Loucy (cell line): ENCODE measurements at regions not wholly inside any gene's neighbourhood (a gene's known extent, or its start where the extent isn't known, plus 50 kb on each side); places are given as distances from the start of the nearest gene placed in this dataset.

ENCODE experiments used
- EZH2phosphoT487 ChIP-seq: fragments of 200-600 bp; IDR thresholded peaks from 2 replicates; pipeline ENCODE4 v1.6.1; 2018; ENCODE audit warnings: antibody characterized with exemption, mild to moderate bottlenecking, moderate library complexity, borderline replicate concordance
- TF ChIP-seq, protein P1 (sequence below): fragments of 200-600 bp; sonication (generic); conservative IDR thresholded peaks from 2 replicates; pipeline ENCODE4 v1.5.1; 2014; ENCODE audit warnings: mild to moderate bottlenecking, antibody characterized with exemption, low read length

DNA sequence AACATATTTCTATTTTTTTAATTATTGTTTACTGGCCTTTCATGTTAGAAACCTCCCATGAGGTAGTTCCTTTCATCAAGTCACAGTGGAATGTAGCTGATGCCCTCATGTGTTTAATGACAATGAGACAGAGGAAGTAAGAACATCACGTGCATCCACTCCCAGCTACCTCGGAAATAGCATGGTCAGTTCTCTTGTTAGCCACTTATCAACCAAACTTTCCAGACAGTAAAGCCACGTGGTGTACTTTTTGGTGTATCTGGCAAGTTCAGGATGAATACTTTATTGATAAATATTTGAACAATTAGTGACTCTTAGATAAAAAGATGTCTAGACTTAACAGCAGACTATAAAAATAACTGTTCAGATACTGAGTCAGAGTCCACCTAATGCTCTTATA lies 781.7 kb downstream of the MECOM start:
- TF ChIP-seq, protein P1, sequence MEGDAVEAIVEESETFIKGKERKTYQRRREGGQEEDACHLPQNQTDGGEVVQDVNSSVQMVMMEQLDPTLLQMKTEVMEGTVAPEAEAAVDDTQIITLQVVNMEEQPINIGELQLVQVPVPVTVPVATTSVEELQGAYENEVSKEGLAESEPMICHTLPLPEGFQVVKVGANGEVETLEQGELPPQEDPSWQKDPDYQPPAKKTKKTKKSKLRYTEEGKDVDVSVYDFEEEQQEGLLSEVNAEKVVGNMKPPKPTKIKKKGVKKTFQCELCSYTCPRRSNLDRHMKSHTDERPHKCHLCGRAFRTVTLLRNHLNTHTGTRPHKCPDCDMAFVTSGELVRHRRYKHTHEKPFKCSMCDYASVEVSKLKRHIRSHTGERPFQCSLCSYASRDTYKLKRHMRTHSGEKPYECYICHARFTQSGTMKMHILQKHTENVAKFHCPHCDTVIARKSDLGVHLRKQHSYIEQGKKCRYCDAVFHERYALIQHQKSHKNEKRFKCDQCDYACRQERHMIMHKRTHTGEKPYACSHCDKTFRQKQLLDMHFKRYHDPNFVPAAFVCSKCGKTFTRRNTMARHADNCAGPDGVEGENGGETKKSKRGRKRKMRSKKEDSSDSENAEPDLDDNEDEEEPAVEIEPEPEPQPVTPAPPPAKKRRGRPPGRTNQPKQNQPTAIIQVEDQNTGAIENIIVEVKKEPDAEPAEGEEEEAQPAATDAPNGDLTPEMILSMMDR, result no peak
- no peak for TF ChIP-seq EZH2phosphoT487
